HG03039 (cell line): ENCODE measurements at regions not wholly inside any gene's neighbourhood (a gene's known extent, or its start where the extent isn't known, plus 50 kb on each side); places are given as distances from the start of the nearest gene placed in this dataset.

Experiments
- ATAC-seq: cut with Tn5 transposase; IDR thresholded peaks from one replicate; pipeline ENCODE4 v1.9.1; 2021; ENCODE audit warnings: mild to moderate bottlenecking, moderate library complexity; ENCODE audit not compliant: unreplicated experiment

DNA sequence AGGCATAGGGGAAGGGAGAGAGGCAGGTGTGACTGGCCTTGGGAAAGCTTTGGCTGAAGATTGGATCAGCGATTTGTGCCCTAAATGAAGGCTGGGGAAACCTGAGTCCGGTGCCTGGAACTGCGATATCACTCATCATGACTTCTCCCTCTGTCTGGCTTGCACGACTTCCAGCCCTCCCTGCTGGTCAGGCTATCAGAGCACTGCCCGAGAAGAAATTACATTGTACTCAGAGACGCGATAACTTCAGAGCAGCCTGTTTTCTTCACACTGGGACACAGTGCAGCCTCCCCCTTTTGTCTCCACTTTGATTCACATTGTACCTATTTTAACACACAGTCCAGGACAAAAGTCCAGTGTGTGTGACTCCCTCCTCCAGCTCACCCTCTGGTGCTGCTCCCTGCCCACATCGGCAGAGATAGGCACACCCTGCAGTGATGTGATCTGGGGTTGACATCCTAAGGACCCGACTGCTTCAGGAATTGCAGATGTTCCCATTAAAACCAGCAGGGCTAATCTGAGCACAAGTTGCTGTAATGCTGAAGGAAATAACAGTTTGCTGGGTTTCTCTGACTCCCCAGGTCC, 62.1 kb upstream of the CADM1 start:
- ATAC-seq = no peak

- no peak for ATAC-seq
These were observed 60.6 kb upstream of the CADM1 start for GRCh38 chr11:115564851-115565250.

GRCh38 chr11:115561116-115561515, 56.9 kb upstream of the CADM1 start:
- no peak for ATAC-seq

DNA sequence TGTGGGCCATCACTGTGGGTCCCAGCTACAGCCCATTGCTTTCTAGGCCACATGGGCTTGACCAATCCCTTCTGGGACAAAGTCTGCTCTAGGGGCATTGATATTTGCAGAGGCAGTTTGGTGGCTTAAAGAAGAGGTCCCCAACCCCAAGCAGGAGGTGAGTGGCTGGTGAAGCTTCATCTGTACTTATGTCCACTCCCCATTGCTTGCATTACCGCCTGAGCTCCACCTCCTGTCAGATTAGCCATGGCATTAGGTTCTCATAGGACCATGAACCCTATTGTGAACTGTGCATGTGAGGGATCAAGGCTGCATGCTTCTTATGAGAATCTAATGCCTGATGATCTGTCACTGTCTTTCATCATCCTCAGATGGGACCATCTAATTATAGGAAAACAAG, 54.4 kb upstream of the CADM1 start:
- no peak for ATAC-seq

DNA sequence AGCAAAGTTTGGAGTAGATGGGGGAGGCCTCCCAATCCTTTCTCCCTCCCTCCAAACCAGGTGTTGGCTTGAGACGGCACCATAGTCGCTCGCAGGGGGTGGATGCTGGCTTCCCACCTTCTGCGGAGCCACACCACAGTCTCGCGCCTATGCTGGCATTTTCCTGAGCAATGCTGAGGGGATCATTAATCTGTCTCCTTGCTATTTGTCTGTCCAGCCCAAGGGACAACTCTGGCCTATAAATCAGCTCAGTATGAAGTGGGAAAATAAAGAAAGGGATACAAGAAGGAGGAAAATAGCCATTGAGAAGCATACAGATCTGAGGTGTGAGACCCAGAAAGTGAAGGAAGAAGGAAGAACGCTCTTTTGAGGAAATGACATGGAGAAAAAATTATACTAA, 53.5 kb upstream of the CADM1 start:
- no peak for ATAC-seq

DNA sequence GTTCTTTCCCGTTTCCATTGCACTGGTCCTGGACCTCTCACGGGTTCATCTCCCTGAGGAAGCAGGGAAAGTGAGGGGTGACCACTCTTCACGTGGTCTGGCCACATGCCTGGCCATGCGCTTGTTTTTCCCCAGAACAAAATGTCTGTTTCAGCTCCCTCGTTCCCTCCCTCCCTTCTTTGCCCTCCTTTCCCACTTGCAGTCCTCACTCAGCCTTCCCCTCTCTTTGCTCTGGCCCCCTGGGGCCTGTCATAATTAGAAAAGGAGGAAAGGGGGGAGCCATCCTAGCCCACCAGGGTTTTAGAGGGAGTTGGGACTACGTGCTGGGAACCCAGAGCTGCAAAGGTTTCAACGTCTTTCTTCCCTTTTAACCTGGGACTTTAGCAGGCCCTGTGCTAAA, 52.8 kb upstream of the CADM1 start:
- no peak for ATAC-seq

GRCh38 chr11:115555336-115556090, 51.3 kb upstream of the CADM1 start:
- no peak for ATAC-seq
